DMS 273 treated with DMSO at 0.1 percent for 48 hours (cell line): ENCODE measurements at regions not wholly inside any gene's neighbourhood (a gene's known extent, or its start where the extent isn't known, plus 50 kb on each side); places are given as distances from the start of the nearest gene placed in this dataset.

ENCODE experiments used
- DNase-seq: peaks from one replicate; lab custom pipeline; 2025; lab: John Stamatoyannopoulos, UW

GRCh38 chr14:65281991-65282895 is 130.3 kb upstream of the FUT8 start:
- DNase-seq, result no peak

DNA sequence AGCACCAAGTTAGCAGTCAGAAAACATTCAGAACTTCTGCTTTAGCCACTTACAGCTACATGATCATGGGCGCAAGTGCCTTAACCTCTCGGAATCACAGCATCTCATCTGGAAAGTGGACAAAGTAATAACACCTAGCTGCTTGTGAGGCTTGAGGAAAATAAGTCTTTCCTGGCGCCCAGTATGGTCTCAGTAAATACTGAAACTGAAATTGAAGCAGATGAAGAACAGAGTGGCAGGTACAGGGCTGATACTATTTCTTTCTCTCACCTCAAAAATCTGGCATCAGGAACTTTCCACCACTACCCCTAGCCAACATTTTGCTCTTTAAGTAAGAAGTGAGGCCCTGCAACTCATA is 129.7 kb upstream of the FUT8 start:
- DNase-seq, result no peak

GRCh38 chr14:65286443-65286842 is 126.1 kb upstream of the FUT8 start:
- no peak for DNase-seq

- no peak for DNase-seq
These were observed 125.0 kb upstream of the FUT8 start for GRCh38 chr14:65287264-65288131.

DNA sequence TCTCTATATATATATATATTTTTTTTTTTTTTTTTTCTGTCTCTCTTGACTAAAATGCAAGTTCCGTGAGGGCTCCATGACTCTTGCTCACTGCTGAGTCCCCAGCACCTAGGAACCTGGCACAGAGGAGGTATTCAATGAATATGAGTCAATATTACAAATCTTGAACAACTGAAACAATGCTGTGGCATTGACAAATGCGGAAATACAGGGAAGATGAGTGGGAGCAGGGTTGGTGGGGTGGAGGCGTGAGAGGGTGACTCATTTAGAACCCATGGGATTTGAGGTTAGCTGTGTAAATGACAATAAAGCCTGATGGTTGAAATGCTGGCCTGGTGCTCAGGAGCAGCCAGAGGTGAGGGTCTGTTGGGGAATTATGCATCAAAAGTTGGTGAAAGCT is 121.7 kb upstream of the FUT8 start:
- no peak for DNase-seq

- DNase-seq, result no peak
These were observed 121.0 kb upstream of the FUT8 start for GRCh38 chr14:65291531-65291930.

DNA sequence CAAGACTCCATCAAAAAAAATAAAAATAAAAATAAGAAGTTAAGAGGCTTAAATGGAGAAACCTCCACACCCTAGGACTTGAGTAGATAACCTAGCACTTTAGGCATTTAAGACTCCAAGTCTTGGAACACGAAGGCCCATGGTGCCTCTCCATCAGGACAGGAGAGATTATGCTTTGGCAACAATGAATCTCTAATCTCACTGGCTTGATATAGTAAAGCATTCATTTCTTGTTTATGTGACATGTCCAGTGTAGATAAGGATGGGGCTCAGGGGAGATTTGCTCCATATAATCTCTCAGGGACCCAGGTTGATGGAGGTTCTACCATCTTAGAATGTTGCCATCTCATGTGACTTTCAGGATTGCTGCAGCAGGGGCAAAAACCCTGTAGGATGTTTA is 117.7 kb upstream of the FUT8 start:
- DNase-seq, result no peak

GRCh38 chr14:65296402-65296801 is 116.1 kb upstream of the FUT8 start:
- DNase-seq, result no peak

GRCh38 chr14:65296876-65297275 is 115.7 kb upstream of the FUT8 start:
- no peak for DNase-seq

- no peak for DNase-seq
These were observed 114.8 kb upstream of the FUT8 start for GRCh38 chr14:65297744-65298143.

- no peak for DNase-seq
These were observed 112.7 kb upstream of the FUT8 start for GRCh38 chr14:65299826-65300225.

DNA sequence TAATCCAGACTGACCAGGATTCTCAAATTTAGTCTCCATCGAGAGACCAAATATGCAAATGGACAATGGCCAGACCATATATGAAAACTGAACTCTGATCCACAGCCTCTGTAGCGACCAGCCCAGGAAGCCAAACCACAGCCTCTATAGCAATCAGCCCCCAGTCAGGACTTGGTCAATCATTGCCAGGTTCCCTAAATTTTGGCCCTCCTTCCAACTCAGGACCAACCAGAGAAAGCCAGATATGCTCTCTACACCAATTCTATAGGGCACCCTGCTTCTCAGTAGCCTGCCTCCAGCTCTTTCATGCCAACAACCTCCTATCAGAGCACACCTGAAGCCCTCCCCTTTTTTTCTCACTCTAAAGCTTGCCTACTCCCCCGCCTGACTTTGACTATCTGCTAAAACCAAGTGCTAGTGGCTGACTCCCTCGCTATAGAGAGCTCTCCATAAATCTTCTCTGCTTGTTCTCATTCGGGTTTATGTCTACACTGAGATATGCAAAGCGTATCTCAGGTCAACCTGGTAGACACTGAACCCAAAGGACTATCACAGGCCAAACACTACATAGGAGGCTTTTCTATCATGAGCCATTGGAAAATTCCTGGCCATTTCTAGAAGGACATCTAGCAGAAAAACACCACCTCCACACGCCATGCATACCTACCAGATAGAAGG is 110.5 kb upstream of the FUT8 start:
- DNase-seq, result no peak

DNA sequence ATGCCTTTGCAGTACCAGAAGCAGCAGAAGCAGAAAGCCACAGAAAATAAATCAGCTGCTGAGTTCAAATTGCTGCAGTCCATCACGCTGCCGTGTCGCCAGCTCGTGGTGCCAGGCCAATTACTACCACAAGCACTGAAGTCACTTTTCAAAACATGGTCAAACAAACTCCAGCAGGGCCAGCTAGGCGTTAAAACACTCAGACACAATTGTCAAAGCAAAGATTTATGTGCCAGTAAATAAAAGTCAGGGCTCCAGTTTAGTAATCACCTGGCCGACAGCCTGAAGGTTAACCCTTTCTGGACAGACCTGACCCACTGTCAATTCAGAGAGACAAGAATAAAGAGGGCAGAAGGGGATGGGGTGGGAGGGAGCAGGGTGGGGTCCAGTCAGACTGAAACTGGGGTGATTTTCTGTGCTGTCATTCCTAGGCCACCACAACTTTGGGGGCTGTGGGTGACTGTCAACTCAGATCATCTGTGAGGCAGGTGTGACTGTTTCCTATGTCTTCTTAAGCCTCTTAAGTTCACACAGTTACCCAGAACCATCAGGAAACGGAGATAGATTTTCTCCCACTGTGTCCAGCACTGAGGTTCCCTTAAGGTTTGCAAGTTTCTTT is 109.8 kb upstream of the FUT8 start:
- no peak for DNase-seq

GRCh38 chr14:65303190-65303898 is 109.2 kb upstream of the FUT8 start:
- DNase-seq, result no peak

DNA sequence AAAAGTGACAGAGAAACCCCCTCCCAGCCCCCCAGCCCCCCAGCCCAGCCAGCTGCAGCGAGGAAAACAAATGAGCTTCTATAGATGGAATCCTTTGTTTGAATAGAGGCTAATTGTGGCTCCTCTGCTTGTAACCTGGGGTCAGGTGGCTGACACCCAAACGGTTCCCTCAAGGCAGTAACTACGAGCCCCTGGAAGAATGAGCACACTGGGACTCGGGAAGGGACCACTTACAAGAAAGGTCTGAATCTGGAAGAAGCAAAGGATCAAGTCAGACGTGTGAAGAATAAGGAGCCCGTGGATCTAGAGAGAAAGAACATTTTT is 108.7 kb upstream of the FUT8 start:
- no peak for DNase-seq

DNA sequence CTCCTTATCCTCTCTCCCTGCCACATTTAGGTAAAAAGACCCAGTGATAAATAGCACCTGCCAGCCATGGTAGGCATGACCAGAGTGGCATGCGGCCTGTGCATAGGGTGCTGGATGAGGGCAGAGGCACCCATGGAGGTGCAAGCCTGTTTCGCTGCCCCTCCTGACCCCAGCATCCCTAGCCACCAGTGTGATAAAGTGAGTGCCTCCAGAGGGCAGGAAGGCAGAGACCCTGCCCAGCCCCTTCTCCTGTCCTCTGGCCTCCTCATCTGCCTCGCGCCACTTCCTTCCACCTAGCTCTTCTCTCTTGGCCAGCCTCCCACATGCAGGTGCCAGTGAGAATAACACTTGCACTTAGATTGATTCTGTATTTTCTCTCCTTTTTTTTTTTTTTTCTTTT is 108.3 kb upstream of the FUT8 start:
- DNase-seq, result no peak

DNA sequence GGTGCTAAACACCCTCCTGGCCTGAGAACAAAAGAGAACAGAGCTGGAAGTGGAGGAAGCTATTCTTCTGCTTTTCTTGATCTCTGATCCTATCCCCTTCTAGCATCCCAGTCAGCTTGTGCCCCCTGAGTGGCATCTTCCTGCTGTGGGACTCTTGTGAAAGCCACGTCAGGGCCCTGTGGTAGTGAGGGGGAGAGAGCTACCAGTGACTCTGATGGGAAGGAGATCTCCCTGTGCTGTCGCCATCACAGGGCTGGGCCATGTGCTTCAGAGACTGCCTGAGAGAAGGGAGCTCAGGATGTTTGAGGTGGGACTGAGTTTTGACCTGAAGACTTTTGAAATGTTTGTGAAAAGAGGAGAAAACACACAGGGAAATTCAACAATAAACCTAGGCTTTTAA is 107.6 kb upstream of the FUT8 start:
- DNase-seq, result no peak

DNA sequence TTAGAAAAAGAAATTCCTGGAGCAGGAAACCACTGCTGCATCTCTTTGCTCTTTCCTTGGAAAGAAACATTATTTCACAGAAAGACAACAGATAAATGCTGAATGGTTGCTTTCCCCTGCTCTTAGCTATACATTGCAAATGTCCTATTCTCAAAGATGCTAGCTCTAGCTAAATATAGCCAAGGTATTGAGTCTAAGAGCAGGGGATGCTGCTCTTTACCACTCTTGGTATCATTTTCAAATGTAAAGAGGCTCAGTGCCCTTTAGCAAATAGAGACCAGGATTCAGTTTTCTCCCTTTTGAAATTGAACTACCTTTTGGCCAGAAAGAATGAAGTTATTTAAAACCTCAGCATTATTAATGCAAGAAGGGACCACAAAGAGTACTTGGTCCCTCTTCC is 104.0 kb upstream of the FUT8 start:
- DNase-seq, result no peak

GRCh38 chr14:65310568-65310967 is 102.0 kb upstream of the FUT8 start:
- no peak for DNase-seq

DNA sequence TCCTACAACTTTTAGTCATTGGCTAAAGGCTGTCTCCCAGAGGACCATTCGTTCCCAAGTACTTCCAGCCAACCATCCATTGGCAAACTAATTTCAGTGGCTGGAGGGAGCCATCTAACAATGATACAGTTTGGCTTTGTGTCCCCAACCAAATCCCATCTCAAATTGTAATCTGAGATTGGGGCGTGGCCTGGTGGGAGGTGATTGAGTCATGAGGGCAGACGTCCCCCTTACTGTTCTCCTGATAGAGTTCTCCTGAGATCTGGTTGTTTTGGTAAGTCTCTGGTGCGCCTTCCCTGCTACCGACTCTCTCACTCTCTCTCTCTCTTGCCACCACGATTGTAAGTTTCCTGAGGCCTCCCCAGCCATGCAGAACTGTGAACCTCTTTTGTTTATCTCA is 99.7 kb upstream of the FUT8 start:
- DNase-seq, result no peak

DNA sequence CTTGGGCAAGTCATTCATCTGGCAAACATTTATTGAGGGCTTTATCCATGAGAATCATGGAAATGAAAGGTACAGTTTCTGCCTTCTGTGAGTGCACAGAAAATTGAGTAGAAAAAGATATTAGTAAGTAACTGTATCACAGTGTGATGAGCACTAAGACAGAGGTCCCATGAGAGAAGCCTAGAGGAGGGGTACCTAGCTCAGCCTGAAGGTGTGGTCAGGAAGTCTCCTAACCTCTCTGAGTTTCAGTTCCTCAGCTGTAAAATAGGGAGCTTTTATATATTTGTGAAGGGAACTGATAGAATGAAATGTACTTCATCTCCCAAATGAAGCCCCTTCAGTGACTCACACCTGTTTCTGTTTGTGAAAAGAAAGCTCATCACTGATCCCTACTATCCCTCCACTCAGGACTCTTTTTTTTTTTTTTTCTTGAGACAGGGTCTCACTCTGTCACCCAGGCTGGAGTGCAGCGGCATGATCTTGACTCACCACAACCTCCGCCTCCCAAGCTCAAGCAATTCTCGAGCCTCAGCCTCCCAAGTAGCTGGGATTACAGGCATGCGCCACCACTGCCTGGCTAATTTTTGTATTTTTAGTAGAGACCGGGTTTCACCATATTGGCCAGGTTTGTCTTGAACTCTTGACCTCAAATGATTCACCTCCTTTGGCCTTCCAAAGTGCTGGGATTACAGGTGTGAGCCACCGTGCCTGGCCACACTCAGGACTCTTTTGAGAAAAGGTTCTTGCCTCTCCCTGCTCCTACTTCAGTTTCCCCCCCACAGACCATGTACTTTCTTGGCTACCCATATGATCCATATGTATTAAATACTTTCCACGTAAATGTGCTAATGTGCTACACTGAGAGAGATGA is 93.7 kb upstream of the FUT8 start:
- DNase-seq, result no peak
